GM12892 (cell line): ENCODE measurements at regions not wholly inside any gene's neighbourhood (a gene's known extent, or its start where the extent isn't known, plus 50 kb on each side); places are given as distances from the start of the nearest gene placed in this dataset.

ENCODE experiments used
- POLR2A ChIP-seq: IDR thresholded peaks from 2 replicates; pipeline ENCODE4 v1.6.1; 2011; ENCODE audit warnings: low read depth, low read length, control low read depth
- POLR2AphosphoS5 ChIP-seq: IDR thresholded peaks from 2 replicates; pipeline ENCODE4 v1.6.1; 2011; ENCODE audit warnings: low read depth, low read length, control low read depth

GRCh38 chr11:134562196-134562595 is 150.2 kb upstream of the B3GAT1 start:
- TF ChIP-seq POLR2AphosphoS5 = no peak
- no peak for TF ChIP-seq POLR2A
